ENCODE measurements at regions not wholly inside any gene's neighbourhood (a gene's known extent, or its start where the extent isn't known, plus 50 kb on each side); places are given as distances from the start of the nearest gene placed in this dataset.

GRCh38 chr14:97379091-97379531, 581.9 kb downstream of the VRK1 start:
- POLR2A ChIA-PET, result no interaction called here
- no peaks in the 10 kb centered on the region for H3K4me1 ChIP-seq (ENCODE audit: control insufficient read depth, insufficient read depth, low read length)
- CTCF ChIA-PET, result no interaction called here
- no peaks in the 10 kb centered on the region for H3K9me3 ChIP-seq (ENCODE audit: control insufficient read depth, insufficient read depth, low read depth, low read length)
- no peak for TF ChIP-seq ZNF404 (tag by site-specific recombination; IDR thresholded peaks at IDR 0.05)
- TF ChIP-seq ZNF335 (tag by site-specific recombination; conservative IDR thresholded peaks at IDR 0.05), result no peak
- no peak for TF ChIP-seq INSM2 (tag by site-specific recombination; IDR thresholded peaks at IDR 0.05)
- no peak for TF ChIP-seq ZNF571 (tag by site-specific recombination; IDR thresholded peaks at IDR 0.05)
- TF ChIP-seq ZSCAN23 (tag by site-specific recombination; IDR thresholded peaks at IDR 0.05), result no peak
- TF ChIP-seq MZF1 (tag by site-specific recombination; IDR thresholded peaks at IDR 0.05; ENCODE audit: borderline replicate concordance), result no peak
- no peak for TF ChIP-seq BCL6B (tag by site-specific recombination; IDR thresholded peaks at IDR 0.05)
- no peak for TF ChIP-seq ZNF26 (tag by site-specific recombination; IDR thresholded peaks at IDR 0.05)
- H3K36me3 ChIP-seq (ENCODE audit: control insufficient read depth in 2 of 2, insufficient read depth in 1 of 2, low read length in 2 of 2), result no peaks in the 10 kb centered on the region
- no peak overlapping the region for H3K4me3 ChIP-seq (ENCODE audit: low read depth, low read length)
- H3K27ac ChIP-seq (ENCODE audit: extremely low read depth, low read depth, low read length), result no peak overlapping the region

GRCh38 chr14:97380539-97380941, 583.4 kb downstream of the VRK1 start:
- ChIA-PET POLR2A (no interaction called here), CTCF (no interaction called here)
- TF ChIP-seq SETDB1 (IDR thresholded peaks at IDR 0.05; ENCODE audit: insufficient read length, low read length), result no peak
- no peak for TF ChIP-seq TRIM28 (IDR thresholded peaks at IDR 0.05; ENCODE audit: borderline replicate concordance, low read length)
- no peak for TF ChIP-seq ZNF626 (tag by site-specific recombination; IDR thresholded peaks at IDR 0.05)
- no peak for TF ChIP-seq ZNF404 (tag by site-specific recombination; IDR thresholded peaks at IDR 0.05)
- no peak for TF ChIP-seq ZNF423 (tag by site-specific recombination; IDR thresholded peaks at IDR 0.05)
- TF ChIP-seq SCRT2 (tag by site-specific recombination; IDR thresholded peaks at IDR 0.05), result no peak
- TF ChIP-seq ZNF133 (tag by site-specific recombination; IDR thresholded peaks at IDR 0.05), result no peak
- TF ChIP-seq ZFP37 (tag by site-specific recombination; IDR thresholded peaks at IDR 0.05), result no peak
- no peak for TF ChIP-seq ZNF621 (tag by site-specific recombination; IDR thresholded peaks at IDR 0.05)
- no peak for TF ChIP-seq ZNF394 (tag by site-specific recombination; IDR thresholded peaks at IDR 0.05; ENCODE audit: borderline replicate concordance)
- TF ChIP-seq KLF7 (tag by site-specific recombination; IDR thresholded peaks at IDR 0.05; ENCODE audit: borderline replicate concordance), result no peak
- no peak for TF ChIP-seq ZNF138 (tag by site-specific recombination; IDR thresholded peaks at IDR 0.05; ENCODE audit: borderline replicate concordance)
- Histone ChIP-seq H3K27ac (ENCODE audit: extremely low read depth, low read depth, low read length) (no peak overlapping the region), H3K4me3 (ENCODE audit: low read depth, low read length) (no peak overlapping the region), H3K9me3 (ENCODE audit: control insufficient read depth, insufficient read depth, low read depth, low read length) (no peaks in the 10 kb centered on the region), H3K4me1 (ENCODE audit: control insufficient read depth, insufficient read depth, low read length) (no peaks in the 10 kb centered on the region), H3K36me3 (ENCODE audit: control insufficient read depth in 2 of 2, insufficient read depth in 1 of 2, low read length in 2 of 2) (no peaks in the 10 kb centered on the region)

- H3K27ac ChIP-seq (ENCODE audit: extremely low read depth, low read depth, low read length), result no peak overlapping the region
- H3K4me1 ChIP-seq (ENCODE audit: control insufficient read depth, insufficient read depth, low read length), result no peaks in the 10 kb centered on the region
- CTCF ChIA-PET, result no interaction called here
- TF ChIP-seq PATZ1 (tag by site-specific recombination; IDR thresholded peaks at IDR 0.05) (no peak), ZNF548 (tag by site-specific recombination; IDR thresholded peaks at IDR 0.05) (no peak), ZNF416 (tag by site-specific recombination; IDR thresholded peaks at IDR 0.05) (no peak)
- POLR2A ChIA-PET, result no interaction called here
- H3K4me3 ChIP-seq (ENCODE audit: low read depth, low read length), result no peak overlapping the region
- H3K9me3 ChIP-seq (ENCODE audit: control insufficient read depth, insufficient read depth, low read depth, low read length), result no peaks in the 10 kb centered on the region
- H3K36me3 ChIP-seq (ENCODE audit: control insufficient read depth in 2 of 2, insufficient read depth in 1 of 2, low read length in 2 of 2), result no peaks in the 10 kb centered on the region
These were observed 584.1 kb downstream of the VRK1 start for GRCh38 chr14:97381309-97381708.
